ENCODE measurements at regions not wholly inside any gene's neighbourhood (a gene's known extent, or its start where the extent isn't known, plus 50 kb on each side); places are given as distances from the start of the nearest gene placed in this dataset.

DNA sequence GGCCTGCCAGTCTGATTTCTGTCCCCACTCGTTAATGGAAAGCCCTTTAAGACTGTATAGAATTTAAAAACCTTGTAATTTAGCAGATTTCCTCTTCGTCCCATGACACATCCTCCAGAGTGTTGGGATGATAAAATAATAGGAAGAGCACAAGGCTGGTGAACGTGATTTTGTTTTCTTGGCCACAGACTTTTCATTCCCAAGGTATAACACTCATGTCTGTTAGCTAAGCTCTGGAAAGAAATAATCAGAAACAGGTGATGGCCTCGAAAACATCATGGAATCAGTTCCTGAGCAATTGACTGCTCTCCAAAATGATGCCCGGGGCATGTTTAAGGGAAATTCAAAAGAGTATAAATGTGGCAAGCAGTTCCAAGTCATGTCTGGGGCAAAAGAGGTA lies 337.8 kb upstream of the TCF4 start:
- intact Hi-C loops (cut with DNase I) = no loop called here
- H3K9me3 ChIP-seq (replicated peaks in 1 of 3) = no peaks in the 10 kb centered on the region
- no peak overlapping the region for H3K27ac ChIP-seq
- no peaks in the 10 kb centered on the region for H3K4me1 ChIP-seq (replicated peaks in 1 of 2)
- H3K4me3 ChIP-seq = no peak overlapping the region
- no peak for DNase-seq
- H3K36me3 ChIP-seq (replicated peaks in 1 of 2) = no peaks in the 10 kb centered on the region
- no peaks in the 10 kb centered on the region for H3K27me3 ChIP-seq
- TF ChIP-seq CTCF (IDR thresholded peaks at IDR 0.05) = no peak
- TF ChIP-seq POLR2A (IDR thresholded peaks at IDR 0.05) = no peak
- WGBS, 4 donors = 69 to 78% (median 77%) methylated on average over 5 of the region's 5 CpGs

- H3K4me3 ChIP-seq = no peak overlapping the region
- 78 to 100% (median 89%) methylated on average over 2 of the region's 2 CpGs for WGBS, 4 donors
- no peaks in the 10 kb centered on the region for H3K4me1 ChIP-seq (replicated peaks in 1 of 2)
- intact Hi-C loops (cut with DNase I) = no loop called here
- no peaks in the 10 kb centered on the region for H3K36me3 ChIP-seq (replicated peaks in 1 of 2)
- H3K27ac ChIP-seq = no peak overlapping the region
- TF ChIP-seq CTCF (IDR thresholded peaks at IDR 0.05) (no peak), POLR2A (IDR thresholded peaks at IDR 0.05) (no peak)
- H3K27me3 ChIP-seq = no peaks in the 10 kb centered on the region
- DNase-seq = no peak
- no peaks in the 10 kb centered on the region for H3K9me3 ChIP-seq (replicated peaks in 1 of 3)
These were observed 332.1 kb upstream of the TCF4 start for GRCh38 chr18:55920063-55920462.

DNA sequence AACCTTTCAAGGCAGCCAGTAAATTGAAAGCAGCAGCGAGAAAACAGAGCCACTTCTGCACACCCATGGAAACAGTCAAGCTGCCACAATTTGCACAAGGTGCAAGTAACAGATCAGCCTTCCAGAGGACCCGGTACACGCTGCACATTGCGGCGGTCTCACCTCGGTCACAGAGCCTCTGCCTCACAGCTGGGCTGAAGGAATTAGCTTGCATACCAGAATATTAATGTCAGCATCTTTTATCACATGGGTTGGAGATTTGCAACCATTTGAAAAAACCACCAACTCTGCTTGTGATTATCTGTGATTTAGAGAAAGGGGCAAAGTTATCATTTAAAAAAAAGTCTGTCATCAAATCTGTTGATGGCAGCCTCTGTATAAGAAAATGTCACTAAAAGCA lies 330.5 kb upstream of the TCF4 start:
- 48 to 54% (median 53%) methylated on average over 6 of the region's 6 CpGs for WGBS, 4 donors
- H3K36me3 ChIP-seq (replicated peaks in 1 of 2) = no peaks in the 10 kb centered on the region
- no peak overlapping the region for H3K4me3 ChIP-seq
- H3K27me3 ChIP-seq = no peaks in the 10 kb centered on the region
- no peak for DNase-seq
- no peaks in the 10 kb centered on the region for H3K9me3 ChIP-seq (replicated peaks in 1 of 3)
- H3K27ac ChIP-seq = no peak overlapping the region
- H3K4me1 ChIP-seq (replicated peaks in 1 of 2) = no peaks in the 10 kb centered on the region
- TF ChIP-seq CTCF (IDR thresholded peaks at IDR 0.05) (no peak), POLR2A (IDR thresholded peaks at IDR 0.05) (no peak)
- intact Hi-C loops (cut with DNase I) = no loop called here

DNA sequence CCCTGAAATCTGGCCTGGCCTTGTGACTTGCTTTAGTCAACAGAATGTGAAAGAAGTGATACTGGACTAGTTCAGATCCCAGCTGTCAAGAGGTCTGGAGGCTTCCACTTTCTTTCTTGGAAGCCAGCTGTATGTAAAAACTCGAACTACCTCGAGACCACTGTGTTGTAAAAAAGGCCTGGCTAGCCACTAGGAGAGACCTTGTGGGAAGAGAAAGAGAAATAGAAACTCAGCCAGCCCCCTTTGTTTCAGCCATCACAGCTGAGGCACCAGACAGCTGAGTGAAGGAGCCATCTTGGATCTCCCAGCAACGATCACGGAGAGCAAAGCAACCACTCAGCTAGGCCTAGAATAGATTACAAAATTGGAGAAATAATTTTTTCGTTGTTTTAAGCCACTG lies 324.9 kb upstream of the TCF4 start:
- 84 to 88% (median 84%) methylated on average over 5 of the region's 5 CpGs for WGBS, 4 donors
- TF ChIP-seq POLR2A (IDR thresholded peaks at IDR 0.05) (no peak), CTCF (IDR thresholded peaks at IDR 0.05) (no peak)
- no peaks in the 10 kb centered on the region for H3K4me1 ChIP-seq (replicated peaks in 1 of 2)
- no peak overlapping the region for H3K27ac ChIP-seq
- no peak for DNase-seq
- no peak overlapping the region for H3K4me3 ChIP-seq
- H3K9me3 ChIP-seq (replicated peaks in 1 of 3) = no peaks in the 10 kb centered on the region
- no peaks in the 10 kb centered on the region for H3K27me3 ChIP-seq
- H3K36me3 ChIP-seq (replicated peaks in 1 of 2) = no peaks in the 10 kb centered on the region
- intact Hi-C loops (cut with DNase I) = no loop called here
